Ishikawa (cell line): ENCODE measurements at regions not wholly inside any gene's neighbourhood (a gene's known extent, or its start where the extent isn't known, plus 50 kb on each side); places are given as distances from the start of the nearest gene placed in this dataset.

Source experiments
- CEBPB ChIP-seq: IDR thresholded peaks from 2 replicates; pipeline ENCODE4 v1.6.1; 2012
- CREB1 ChIP-seq: IDR thresholded peaks from 2 replicates; pipeline ENCODE4 v1.6.1; 2012; ENCODE audit warnings: low read depth
- EGR1 ChIP-seq: IDR thresholded peaks from 2 replicates; pipeline ENCODE4 v1.6.1; 2012
- EP300 ChIP-seq: IDR thresholded peaks from 2 replicates; pipeline ENCODE4 v1.6.1; 2012; ENCODE audit warnings: borderline replicate concordance
- FOXM1 ChIP-seq: IDR thresholded peaks from 2 replicates; pipeline ENCODE4 v1.6.1; 2012; ENCODE audit warnings: low read depth, borderline replicate concordance
- MAX ChIP-seq: IDR thresholded peaks from 2 replicates; pipeline ENCODE4 v1.6.1; 2012
- NFIC ChIP-seq: IDR thresholded peaks from 2 replicates; pipeline ENCODE4 v1.6.1; 2012
- RAD21 ChIP-seq: IDR thresholded peaks from 2 replicates; pipeline ENCODE4 v1.6.1; 2012; ENCODE audit warnings: low read depth
- TAF1 ChIP-seq: IDR thresholded peaks from 2 replicates; pipeline ENCODE4 v1.6.1; 2012; ENCODE audit warnings: low read depth, mild to moderate bottlenecking
- TCF12 ChIP-seq: IDR thresholded peaks from 2 replicates; pipeline ENCODE4 v1.6.1; 2012; ENCODE audit warnings: low read depth
- TEAD4 ChIP-seq: IDR thresholded peaks from 2 replicates; pipeline ENCODE4 v1.6.1; 2012
- USF1 ChIP-seq: IDR thresholded peaks from 2 replicates; pipeline ENCODE4 v1.6.1; 2012
- YY1 ChIP-seq: IDR thresholded peaks from 2 replicates; pipeline ENCODE4 v1.6.1; 2012; ENCODE audit warnings: low read depth
- ZBTB7A ChIP-seq: IDR thresholded peaks from 2 replicates; pipeline ENCODE4 v1.6.1; 2012; ENCODE audit warnings: low read depth
- TF ChIP-seq, protein P1 (sequence below): IDR thresholded peaks from 2 replicates; pipeline ENCODE4 v1.6.1; 2012; ENCODE audit warnings: low read depth, mild to moderate bottlenecking

GRCh38 chr9:32142074-32142473 is 242.4 kb upstream of the ACO1 start:
- TF ChIP-seq NFIC (no peak), TCF12 (no peak), MAX (no peak), CEBPB (no peak), TEAD4 (no peak), YY1 (no peak), USF1 (no peak), RAD21 (no peak), TAF1 (no peak), EGR1 (no peak), FOXM1 (no peak), ZBTB7A (no peak)
- TF ChIP-seq, protein P1, sequence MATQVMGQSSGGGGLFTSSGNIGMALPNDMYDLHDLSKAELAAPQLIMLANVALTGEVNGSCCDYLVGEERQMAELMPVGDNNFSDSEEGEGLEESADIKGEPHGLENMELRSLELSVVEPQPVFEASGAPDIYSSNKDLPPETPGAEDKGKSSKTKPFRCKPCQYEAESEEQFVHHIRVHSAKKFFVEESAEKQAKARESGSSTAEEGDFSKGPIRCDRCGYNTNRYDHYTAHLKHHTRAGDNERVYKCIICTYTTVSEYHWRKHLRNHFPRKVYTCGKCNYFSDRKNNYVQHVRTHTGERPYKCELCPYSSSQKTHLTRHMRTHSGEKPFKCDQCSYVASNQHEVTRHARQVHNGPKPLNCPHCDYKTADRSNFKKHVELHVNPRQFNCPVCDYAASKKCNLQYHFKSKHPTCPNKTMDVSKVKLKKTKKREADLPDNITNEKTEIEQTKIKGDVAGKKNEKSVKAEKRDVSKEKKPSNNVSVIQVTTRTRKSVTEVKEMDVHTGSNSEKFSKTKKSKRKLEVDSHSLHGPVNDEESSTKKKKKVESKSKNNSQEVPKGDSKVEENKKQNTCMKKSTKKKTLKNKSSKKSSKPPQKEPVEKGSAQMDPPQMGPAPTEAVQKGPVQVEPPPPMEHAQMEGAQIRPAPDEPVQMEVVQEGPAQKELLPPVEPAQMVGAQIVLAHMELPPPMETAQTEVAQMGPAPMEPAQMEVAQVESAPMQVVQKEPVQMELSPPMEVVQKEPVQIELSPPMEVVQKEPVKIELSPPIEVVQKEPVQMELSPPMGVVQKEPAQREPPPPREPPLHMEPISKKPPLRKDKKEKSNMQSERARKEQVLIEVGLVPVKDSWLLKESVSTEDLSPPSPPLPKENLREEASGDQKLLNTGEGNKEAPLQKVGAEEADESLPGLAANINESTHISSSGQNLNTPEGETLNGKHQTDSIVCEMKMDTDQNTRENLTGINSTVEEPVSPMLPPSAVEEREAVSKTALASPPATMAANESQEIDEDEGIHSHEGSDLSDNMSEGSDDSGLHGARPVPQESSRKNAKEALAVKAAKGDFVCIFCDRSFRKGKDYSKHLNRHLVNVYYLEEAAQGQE: no peak

GRCh38 chr9:32161209-32161608 is 223.2 kb upstream of the ACO1 start:
- TF ChIP-seq EGR1 (no peak), TAF1 (no peak), MAX (no peak), CEBPB (no peak), RAD21 (no peak), USF1 (no peak), TCF12 (no peak), FOXM1 (no peak), CREB1 (no peak), ZBTB7A (no peak)
- TF ChIP-seq, protein P1: no peak

DNA sequence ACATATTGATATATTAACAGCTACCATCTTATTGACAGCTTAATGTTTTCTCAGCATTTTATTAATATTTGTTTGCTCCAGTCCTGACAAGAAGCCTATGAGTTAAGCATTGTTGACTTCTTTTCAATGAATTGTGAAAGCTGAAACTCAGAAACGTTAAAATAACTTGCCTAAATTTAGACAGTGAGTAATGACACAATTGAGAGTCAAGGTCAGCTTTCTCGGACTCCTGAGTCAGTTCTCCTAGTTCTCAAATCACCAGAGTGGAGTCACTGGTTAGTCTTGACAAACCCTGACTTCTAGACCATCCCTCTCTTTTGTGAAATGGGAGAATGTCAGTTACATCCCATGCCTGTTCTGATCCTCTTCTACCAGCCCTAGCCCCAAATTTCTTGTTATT is 222.7 kb upstream of the ACO1 start:
- TF ChIP-seq TEAD4: no peak
- TF ChIP-seq FOXM1: no peak
- no peak for TF ChIP-seq ZBTB7A
- no peak for TF ChIP-seq TAF1
- TF ChIP-seq YY1: no peak
- TF ChIP-seq RAD21: no peak
- no peak for TF ChIP-seq EP300
- TF ChIP-seq CEBPB: no peak
- TF ChIP-seq USF1: no peak

- no peak for TF ChIP-seq USF1
- TF ChIP-seq RAD21: no peak
- no peak for TF ChIP-seq MAX
- TF ChIP-seq, protein P1: no peak
- no peak for TF ChIP-seq EGR1
- no peak for TF ChIP-seq EP300
- TF ChIP-seq TAF1: no peak
- no peak for TF ChIP-seq TEAD4
- no peak for TF ChIP-seq NFIC
- no peak for TF ChIP-seq CREB1
- TF ChIP-seq YY1: no peak
- TF ChIP-seq CEBPB: no peak
- no peak for TF ChIP-seq FOXM1
- no peak for TF ChIP-seq ZBTB7A
- no peak for TF ChIP-seq TCF12
These were observed 213.1 kb upstream of the ACO1 start for GRCh38 chr9:32171339-32171738.
